Urinary bladder (tissue), 3 donors: ENCODE measurements at regions not wholly inside any gene's neighbourhood (a gene's known extent, or its start where the extent isn't known, plus 50 kb on each side); places are given as distances from the start of the nearest gene placed in this dataset.

Source experiments
- DNase-seq: peaks from one replicate; pipeline ENCODE4 v3.0.0-alpha.2; 2015; ENCODE audit errors: extremely low spot score
- H3K27ac ChIP-seq: one replicate; pipeline ENCODE4 v1.5.1; 2013; ENCODE audit warnings: low read depth, mild to moderate bottlenecking, moderate library complexity
- H3K36me3 ChIP-seq: one replicate; pipeline ENCODE4 v1.6.1; 2013; ENCODE audit warnings: mild to moderate bottlenecking, moderate library complexity; ENCODE audit not compliant: insufficient read depth
- H3K4me1 ChIP-seq: one replicate; pipeline ENCODE4 v1.6.1; 2013; ENCODE audit warnings: mild to moderate bottlenecking, moderate library complexity; ENCODE audit not compliant: insufficient read depth
- H3K4me3 ChIP-seq: one replicate; pipeline ENCODE4 v1.5.1; 2013; ENCODE audit warnings: low read depth, low read length
- WGBS: extraction: QIAGEN DNeasy Blood & Tissue Kit; methylation state at CpG from one replicate; pipeline ENCODE4 v1.1.7; 2013; 5-methylcytosine and 5-hydroxymethylcytosine counted together
- donor health status: healthy with polysubstance abuse.
- donor health status: healthy.

GRCh38 chr13:78298657-78299056 lies 304.7 kb downstream of the POU4F1 start:
- DNase-seq = no peak
- no peak overlapping the region for H3K4me3 ChIP-seq
- 45% methylated on average over 1 of the region's 1 CpG for WGBS

DNA sequence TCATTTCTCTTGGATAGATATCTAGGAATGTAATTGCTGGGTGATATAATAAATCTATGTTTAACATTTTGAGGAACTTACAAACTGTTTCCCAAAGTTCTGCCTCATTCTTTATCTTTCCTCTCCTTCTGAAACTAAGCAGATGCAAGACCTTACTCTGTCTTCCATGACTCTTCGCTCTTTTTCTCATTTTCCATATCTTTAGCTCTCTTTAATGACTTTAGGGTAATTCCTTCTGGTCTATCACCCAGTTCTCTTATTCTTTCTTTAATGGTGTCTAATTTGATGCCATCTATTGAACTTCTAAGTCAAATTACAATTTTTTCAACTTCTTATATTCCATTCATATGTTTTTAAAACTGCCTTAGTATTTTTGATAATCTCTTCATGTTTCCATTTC lies 316.6 kb downstream of the POU4F1 start:
- 53% methylated on average over 1 of the region's 1 CpG for WGBS

More at GRCh38 chr13:78298657-78299056, 304.7 kb downstream of the POU4F1 start:
- Histone ChIP-seq H3K4me1 (no peaks in the 10 kb centered on the region), H3K27ac (no peak overlapping the region), H3K36me3 (no peaks in the 10 kb centered on the region)

DNA sequence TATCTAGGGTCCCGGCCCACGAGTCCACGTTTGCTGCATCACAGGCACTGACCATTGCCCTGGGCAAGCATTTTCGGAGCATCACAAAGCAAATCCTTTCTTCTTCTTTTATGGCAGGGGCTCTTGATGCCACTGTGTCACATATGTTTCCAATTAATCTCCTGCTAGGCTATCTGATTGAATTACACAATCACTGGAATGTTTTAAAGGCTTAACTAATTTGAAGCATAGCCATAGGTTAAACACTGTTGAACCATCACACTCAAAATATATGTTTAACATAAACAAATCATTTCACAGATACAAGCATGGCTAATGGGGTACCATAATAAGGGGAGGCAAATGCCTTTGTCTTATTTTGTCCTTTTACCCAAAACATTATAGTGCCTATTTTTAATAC lies 338.3 kb downstream of the POU4F1 start:
- 30% methylated on average over 4 of the region's 4 CpGs for WGBS
- no peak for DNase-seq
- H3K36me3 ChIP-seq = no peaks in the 10 kb centered on the region

More for the DNA sequence above, 316.6 kb downstream of the POU4F1 start:
- Histone ChIP-seq H3K36me3 (no peaks in the 10 kb centered on the region), H3K4me3 (no peak overlapping the region), H3K4me1 (no peaks in the 10 kb centered on the region), H3K27ac (no peak overlapping the region)
- no peak for DNase-seq

GRCh38 chr13:78258304-78258703 lies 339.7 kb upstream of the EDNRB start:
- 58% methylated on average over 3 of the region's 3 CpGs for WGBS
- no peaks in the 10 kb centered on the region for H3K36me3 ChIP-seq
- no peak for DNase-seq
- no peak overlapping the region for H3K27ac ChIP-seq
- H3K4me1 ChIP-seq = no peaks in the 10 kb centered on the region
- no peak overlapping the region for H3K4me3 ChIP-seq

More for the DNA sequence above, 338.3 kb downstream of the POU4F1 start:
- Histone ChIP-seq H3K27ac (no peak overlapping the region), H3K4me1 (no peaks in the 10 kb centered on the region), H3K4me3 (no peak overlapping the region)

DNA sequence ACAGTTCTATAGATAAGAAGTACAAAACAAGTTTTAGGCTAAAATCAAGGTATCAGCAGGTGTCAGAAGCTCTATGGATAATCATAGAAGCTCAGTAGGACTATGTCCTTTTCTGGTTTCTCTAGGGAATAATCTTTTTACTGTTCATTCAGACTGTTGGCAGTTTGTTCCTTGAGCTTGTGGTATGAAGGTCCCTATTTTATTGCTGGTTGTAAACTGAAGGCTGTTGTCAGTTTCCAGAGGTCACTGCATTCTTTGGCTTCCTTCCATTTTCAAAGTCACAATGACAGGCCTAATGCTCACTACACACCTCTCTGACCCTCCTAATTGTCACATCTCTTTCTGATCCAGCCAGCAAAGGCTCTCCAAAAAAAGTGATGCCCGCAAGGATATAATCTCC lies 337.9 kb upstream of the EDNRB start:
- no peaks in the 10 kb centered on the region for H3K36me3 ChIP-seq
- 58% methylated on average over 1 of the region's 1 CpG for WGBS
- H3K27ac ChIP-seq = no peak overlapping the region
- no peak overlapping the region for H3K4me3 ChIP-seq
- no peaks in the 10 kb centered on the region for H3K4me1 ChIP-seq
- no peak for DNase-seq

DNA sequence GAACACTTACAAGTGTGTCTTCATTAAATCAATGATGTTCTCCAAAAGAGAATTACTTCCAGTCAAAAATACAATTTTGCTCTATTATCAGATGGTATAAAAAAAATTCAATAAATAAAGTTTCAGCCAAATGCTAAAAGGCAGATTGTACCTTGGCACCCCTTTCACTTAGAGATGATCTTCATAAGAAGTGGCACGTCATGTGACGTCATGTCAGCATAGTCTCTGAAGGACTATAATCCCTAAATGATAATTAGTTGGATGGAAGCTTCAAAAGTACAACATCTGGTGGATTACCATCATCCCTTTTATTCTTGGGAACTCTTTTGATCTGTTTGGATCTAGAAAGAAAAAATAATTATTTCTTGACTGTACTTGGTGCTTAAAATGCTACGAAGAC lies 335.5 kb upstream of the EDNRB start:
- H3K4me3 ChIP-seq = no peak overlapping the region
- DNase-seq = no peak
- 76% methylated on average over 3 of the region's 3 CpGs for WGBS
- no peaks in the 10 kb centered on the region for H3K36me3 ChIP-seq
- H3K4me1 ChIP-seq = no peaks in the 10 kb centered on the region
- no peak overlapping the region for H3K27ac ChIP-seq

DNA sequence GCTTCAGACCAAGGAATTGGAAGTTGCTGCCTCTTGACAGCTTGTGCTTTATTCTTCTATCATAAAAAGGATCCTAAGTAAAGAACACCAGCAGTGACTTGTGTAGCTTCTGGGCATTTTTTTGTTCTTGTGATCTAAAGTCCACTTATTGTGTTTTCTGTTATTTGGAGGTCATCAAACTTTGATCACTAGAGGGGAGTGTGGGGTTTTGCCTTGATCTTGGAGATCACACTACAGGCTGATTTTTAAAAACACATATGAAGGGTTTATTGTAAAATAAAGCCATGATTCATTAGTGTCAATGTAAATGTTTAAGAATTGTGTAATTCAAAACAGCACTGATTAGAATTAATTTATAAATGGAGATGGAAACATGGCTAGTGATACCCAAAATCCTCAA lies 328.7 kb upstream of the EDNRB start:
- DNase-seq = no peak
- Histone ChIP-seq H3K36me3 (no peaks in the 10 kb centered on the region), H3K4me3 (no peak overlapping the region), H3K4me1 (no peaks in the 10 kb centered on the region), H3K27ac (no peak overlapping the region)

DNA sequence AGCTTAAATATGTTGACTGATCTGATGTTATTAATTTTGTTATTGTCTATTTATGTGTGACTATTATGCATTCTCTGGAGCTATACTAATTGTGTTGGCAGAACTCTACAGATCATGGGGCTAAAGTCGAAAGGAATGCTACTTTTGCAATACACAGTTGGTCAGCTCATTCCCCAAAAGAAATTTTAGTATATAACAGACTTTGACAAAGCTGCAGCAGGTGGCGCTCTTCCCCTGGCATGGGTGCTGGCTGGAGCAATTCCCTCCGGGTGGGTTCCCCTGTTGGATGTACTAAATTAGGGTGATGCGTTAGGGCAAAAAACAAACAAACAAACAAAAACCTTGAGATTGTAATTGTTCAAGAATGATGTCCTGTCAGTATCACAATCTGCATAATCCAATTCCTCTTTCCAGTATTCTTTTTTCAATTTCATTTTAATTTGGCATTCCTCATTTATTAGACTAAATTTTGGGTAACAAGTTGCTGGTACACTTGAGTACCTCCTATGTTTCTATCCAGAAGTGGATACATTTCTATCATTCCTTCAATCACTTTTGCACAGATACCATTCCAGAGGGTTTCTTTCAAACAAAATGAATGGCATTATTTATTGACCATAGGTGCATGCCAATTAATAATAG lies 322.8 kb upstream of the EDNRB start:
- H3K27ac ChIP-seq = no peak overlapping the region
- 7% methylated on average over 4 of the region's 4 CpGs for WGBS
- no peak overlapping the region for H3K4me3 ChIP-seq
- no peak for DNase-seq
- H3K36me3 ChIP-seq = no peaks in the 10 kb centered on the region
- no peaks in the 10 kb centered on the region for H3K4me1 ChIP-seq

- DNase-seq = no peak
- WGBS = 46% methylated on average over 2 of the region's 2 CpGs
- H3K36me3 ChIP-seq = no peaks in the 10 kb centered on the region
Measured at GRCh38 chr13:78239714-78240113, 321.1 kb upstream of the EDNRB start.

GRCh38 chr13:78238911-78239310 lies 320.3 kb upstream of the EDNRB start:
- Histone ChIP-seq H3K36me3 (no peaks in the 10 kb centered on the region), H3K4me1 (no peaks in the 10 kb centered on the region), H3K27ac (no peak overlapping the region), H3K4me3 (no peak overlapping the region)
- no peak for DNase-seq
- 66% methylated on average over 2 of the region's 2 CpGs for WGBS

More at GRCh38 chr13:78239714-78240113, 321.1 kb upstream of the EDNRB start:
- no peak overlapping the region for H3K27ac ChIP-seq
- H3K4me1 ChIP-seq = no peaks in the 10 kb centered on the region
- no peak overlapping the region for H3K4me3 ChIP-seq

DNA sequence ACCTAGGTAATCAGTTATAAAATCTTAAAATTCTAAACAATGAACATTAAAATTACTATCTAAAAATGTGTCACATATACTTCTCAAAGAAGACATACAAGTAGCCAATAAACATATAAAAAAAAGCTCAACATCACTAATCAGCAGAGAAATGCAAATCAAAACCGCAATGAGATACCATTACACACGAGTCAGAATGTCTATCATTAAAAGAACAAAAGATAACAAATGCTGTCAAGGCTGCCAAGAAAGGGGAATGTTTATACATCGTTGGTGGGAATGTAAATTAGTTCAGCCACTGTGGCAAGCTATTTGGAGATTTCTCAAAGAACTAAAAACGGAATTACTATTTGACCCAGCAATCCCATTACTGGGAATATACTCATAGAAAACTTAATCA lies 310.3 kb upstream of the EDNRB start:
- 57% methylated on average over 4 of the region's 4 CpGs for WGBS
- Histone ChIP-seq H3K36me3 (no peaks in the 10 kb centered on the region), H3K4me1 (no peaks in the 10 kb centered on the region), H3K27ac (no peak overlapping the region), H3K4me3 (no peak overlapping the region)
- DNase-seq = no peak

- DNase-seq = no peak
- no peak overlapping the region for H3K4me3 ChIP-seq
- WGBS = 71% methylated on average over 1 of the region's 1 CpG
- H3K36me3 ChIP-seq = no peaks in the 10 kb centered on the region
- H3K27ac ChIP-seq = no peak overlapping the region
- no peaks in the 10 kb centered on the region for H3K4me1 ChIP-seq
Measured at GRCh38 chr13:78228211-78228610, 309.6 kb upstream of the EDNRB start.

GRCh38 chr13:78227709-78228108 lies 309.1 kb upstream of the EDNRB start:
- Histone ChIP-seq H3K27ac (no peak overlapping the region), H3K36me3 (no peaks in the 10 kb centered on the region), H3K4me1 (no peaks in the 10 kb centered on the region), H3K4me3 (no peak overlapping the region)
- DNase-seq = no peak
- WGBS = 85% methylated on average over 3 of the region's 3 CpGs

- no peak overlapping the region for H3K27ac ChIP-seq
- WGBS = 46% methylated on average over 4 of the region's 4 CpGs
- no peak for DNase-seq
- no peaks in the 10 kb centered on the region for H3K36me3 ChIP-seq
- no peaks in the 10 kb centered on the region for H3K4me1 ChIP-seq
- no peak overlapping the region for H3K4me3 ChIP-seq
Measured at GRCh38 chr13:78215458-78216108, 297.0 kb upstream of the EDNRB start.
